ENCODE measurements at regions not wholly inside any gene's neighbourhood (a gene's known extent, or its start where the extent isn't known, plus 50 kb on each side); places are given as distances from the start of the nearest gene placed in this dataset.

DNA sequence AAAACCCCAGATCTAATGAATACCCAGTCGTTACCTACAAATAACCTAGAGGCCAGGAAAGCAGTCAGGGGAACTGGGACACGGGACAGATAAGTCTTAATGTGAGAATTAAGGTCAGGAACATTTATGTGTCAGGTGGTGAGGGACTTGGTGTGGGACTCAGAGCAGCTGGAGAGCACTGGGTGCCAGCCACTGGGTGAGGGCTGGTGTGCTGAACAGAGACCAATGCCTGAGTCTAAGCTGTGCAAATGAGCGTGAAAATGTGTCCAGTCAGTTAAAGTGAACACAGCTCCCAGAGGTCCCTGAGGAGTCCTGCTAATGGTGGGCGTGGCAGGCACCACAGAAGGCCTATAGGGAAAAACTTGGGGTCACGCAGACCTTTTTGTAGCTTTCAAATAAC lies 225.9 kb downstream of the C1D start:
- TF ChIP-seq, protein P1, sequence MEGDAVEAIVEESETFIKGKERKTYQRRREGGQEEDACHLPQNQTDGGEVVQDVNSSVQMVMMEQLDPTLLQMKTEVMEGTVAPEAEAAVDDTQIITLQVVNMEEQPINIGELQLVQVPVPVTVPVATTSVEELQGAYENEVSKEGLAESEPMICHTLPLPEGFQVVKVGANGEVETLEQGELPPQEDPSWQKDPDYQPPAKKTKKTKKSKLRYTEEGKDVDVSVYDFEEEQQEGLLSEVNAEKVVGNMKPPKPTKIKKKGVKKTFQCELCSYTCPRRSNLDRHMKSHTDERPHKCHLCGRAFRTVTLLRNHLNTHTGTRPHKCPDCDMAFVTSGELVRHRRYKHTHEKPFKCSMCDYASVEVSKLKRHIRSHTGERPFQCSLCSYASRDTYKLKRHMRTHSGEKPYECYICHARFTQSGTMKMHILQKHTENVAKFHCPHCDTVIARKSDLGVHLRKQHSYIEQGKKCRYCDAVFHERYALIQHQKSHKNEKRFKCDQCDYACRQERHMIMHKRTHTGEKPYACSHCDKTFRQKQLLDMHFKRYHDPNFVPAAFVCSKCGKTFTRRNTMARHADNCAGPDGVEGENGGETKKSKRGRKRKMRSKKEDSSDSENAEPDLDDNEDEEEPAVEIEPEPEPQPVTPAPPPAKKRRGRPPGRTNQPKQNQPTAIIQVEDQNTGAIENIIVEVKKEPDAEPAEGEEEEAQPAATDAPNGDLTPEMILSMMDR (conservative IDR thresholded peaks at IDR 0.05), result no peak
- H3K27ac ChIP-seq, result no peak overlapping the region

DNA sequence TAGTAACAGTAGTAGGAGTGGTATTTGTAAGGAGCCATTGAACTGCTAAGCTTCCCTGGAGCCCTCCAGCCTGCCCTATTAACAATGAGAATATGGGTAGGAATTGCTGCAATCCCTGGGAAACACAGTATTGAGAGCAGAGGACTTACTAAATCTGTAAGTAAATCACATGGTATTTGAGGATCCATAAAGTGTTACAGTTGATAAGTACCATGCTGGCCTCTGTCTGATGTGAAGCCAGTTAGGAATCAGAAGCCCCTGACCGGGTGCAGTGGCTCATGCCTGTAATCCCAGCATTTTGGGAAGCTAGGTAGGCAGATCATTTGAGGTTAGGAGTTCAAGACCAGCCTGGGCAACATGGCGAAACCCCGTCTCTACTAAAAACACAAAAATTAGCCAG lies 224.6 kb downstream of the C1D start:
- TF ChIP-seq, protein P1 (conservative IDR thresholded peaks at IDR 0.05), result no peak
- no peak overlapping the region for H3K27ac ChIP-seq

DNA sequence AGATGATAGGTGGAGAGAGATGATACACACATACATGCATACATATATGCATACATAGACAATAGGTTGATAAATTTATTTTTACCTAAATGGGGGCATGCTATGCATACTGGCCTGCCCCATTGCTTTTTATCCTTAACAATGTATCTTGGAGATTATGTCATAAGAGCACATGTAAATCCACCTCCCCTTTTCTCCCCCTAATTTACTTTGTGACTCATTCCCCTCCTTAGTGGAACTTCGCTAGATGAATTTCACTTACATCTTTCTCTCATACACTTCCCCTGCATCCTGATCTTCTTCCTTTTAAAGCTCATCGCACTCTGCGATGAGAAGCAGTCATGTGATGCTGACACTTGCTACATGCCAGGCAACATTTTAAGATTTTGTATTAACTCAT lies 223.6 kb downstream of the C1D start:
- no peak overlapping the region for H3K27ac ChIP-seq
- TF ChIP-seq, protein P1 (conservative IDR thresholded peaks at IDR 0.05), result no peak

DNA sequence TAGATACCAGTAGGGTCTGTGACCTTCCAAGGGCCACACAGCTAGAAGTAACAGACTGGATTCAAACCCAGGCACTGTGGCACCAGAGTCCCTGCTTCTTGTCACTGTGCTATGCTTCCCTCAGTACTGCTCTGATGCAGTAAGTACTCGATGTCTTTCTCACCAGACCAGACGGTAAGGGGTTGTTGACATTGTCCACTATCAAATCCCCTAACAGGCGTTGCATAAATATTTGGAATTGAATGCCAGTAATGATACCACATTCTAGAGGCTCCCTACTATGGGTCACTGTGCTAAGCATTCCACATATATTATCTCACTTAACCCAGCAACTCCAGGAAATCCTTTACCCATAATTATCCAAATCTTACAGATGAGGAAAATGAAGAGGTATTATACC lies 223.1 kb downstream of the C1D start:
- TF ChIP-seq, protein P1 (conservative IDR thresholded peaks at IDR 0.05), result no peak
- H3K27ac ChIP-seq, result no peak overlapping the region

DNA sequence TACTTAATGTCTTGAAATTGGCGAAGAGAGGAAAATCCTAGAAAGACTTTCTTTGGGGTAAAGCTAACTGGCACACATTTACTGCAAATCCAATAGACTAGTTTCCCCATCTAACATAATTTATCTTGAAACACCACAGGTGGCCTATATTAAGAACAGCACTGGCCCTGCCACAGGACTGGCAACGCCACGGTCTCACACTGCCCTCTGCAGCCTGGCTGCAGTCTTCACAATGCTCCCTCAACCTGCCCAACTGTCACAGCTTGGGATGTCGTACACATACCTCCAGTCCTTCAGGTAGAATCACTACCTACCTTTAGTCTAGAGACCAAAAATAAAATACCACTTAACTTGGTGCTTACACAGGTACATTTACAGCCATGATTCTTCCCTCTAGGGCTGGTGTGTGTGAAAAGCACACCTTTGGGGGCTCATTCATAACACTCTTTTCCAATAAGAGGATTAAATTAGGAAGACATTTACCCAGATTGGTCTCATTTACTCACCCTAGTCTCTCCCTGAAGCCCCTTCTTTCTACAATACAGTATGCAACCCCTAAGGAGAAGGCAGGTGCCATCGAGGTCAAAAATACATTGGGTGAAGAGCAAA lies 222.2 kb downstream of the C1D start:
- TF ChIP-seq, protein P1 (conservative IDR thresholded peaks at IDR 0.05), result peak; percentile 99
- no peak overlapping the region for H3K27ac ChIP-seq

DNA sequence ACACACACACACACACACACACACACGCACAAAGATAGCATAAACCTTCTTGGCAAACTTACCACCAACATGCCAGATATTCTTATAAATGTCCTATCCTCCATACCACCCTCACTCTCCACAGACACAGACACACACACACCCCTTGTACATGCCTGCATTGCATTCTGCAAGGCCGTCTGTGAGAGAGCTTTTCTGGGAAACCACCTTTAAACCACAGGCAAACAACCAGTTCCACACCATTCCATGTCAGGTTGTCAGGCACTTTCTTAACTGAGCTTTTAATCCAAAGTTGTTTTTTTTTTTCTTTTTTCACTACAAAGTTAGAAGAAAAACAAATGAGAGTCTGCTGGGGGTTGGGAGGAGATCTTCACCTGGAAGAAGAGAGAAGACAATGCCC lies 221.1 kb downstream of the C1D start:
- TF ChIP-seq, protein P1 (conservative IDR thresholded peaks at IDR 0.05), result no peak

DNA sequence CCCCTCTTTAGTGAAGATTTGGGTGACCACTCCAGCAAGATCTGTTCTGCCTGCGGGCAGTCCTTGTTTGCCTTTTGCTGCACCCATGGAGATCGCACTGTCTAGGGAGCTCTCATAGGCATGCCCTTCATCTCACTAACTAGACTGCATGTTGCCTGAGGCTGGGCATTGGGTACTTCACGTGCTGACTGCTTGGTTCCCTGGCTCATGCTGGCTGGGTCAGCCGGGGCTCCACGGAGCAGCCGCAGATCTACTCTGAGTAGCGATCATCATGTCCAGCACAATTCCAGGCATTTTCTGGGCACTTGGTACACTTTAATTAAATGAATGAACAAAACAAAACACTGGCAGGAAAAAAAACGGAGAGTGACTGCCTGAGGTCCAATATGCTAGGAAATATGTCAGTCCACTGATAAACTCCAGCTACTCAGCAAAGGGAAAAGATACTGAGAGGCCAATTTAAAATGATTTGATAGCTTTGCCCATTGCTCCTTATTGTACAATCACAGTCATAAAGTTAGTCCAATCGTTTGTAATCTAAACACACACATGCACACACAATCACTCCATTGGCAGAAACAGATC lies 220.3 kb downstream of the C1D start:
- TF ChIP-seq, protein P1 (conservative IDR thresholded peaks at IDR 0.05), result no peak

More for the DNA sequence above, 221.1 kb downstream of the C1D start:
- no peak overlapping the region for H3K27ac ChIP-seq

More for the DNA sequence above, 220.3 kb downstream of the C1D start:
- no peak overlapping the region for H3K27ac ChIP-seq
